ENCODE measurements at regions not wholly inside any gene's neighbourhood (a gene's known extent, or its start where the extent isn't known, plus 50 kb on each side); places are given as distances from the start of the nearest gene placed in this dataset.

DNA sequence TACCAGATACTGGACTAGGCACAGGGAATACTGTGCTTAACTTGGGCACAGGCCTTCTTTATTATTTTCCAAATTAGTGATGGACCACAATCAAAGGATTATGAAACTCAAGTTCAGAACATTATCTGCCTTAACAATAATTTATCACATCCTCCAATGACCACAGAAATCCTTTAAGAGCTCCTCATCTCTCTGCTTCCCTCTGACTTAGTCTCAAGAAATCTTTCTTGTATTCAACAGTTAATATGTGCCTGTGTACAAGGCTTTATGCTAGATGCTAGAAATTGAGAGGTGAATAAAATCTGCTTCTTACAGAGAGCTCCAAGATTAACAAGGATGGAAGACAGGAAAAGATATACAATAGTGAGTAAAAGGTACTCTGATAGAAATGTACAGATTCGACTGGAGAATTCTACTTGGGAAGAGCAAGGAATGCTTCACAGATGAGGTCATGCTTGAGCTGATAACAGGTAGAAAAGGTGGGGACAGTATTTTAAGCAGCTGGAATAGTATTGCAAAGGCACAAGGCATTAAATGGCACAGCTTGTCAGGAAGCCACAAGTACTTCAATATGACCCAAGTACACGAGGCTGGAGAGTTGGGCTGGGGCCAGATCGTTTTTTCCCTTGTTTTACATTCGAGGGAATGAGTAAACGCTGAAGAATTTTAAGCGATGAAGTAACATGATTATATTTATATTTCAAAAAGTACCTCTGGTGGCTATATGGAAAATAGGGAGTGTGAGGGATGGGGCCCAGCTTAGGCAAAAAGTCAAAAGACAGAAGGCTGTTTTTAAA lies 55.1 kb upstream of the ARID2 start:
- DNase-seq, result no peak

DNA sequence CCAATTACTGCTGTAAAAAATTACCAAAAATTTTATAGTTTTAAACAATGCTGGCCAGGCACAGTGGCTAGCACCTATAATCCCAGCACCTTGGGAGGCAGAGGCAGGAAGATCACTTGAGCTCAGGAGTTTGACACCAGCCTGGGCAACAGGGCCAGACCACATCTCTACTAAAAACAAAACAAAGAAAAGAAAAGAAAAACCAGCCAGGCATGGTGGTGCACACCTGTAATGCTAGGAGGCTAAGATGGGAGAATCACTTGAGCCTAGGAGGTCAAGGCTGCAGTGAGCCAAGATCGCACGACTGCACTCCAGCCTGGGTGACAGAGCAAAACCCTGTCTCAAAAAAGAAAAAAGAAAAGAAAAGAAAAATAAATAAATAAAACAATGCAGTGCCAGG lies 54.0 kb upstream of the ARID2 start:
- DNase-seq, result no peak
